ENCODE measurements at regions not wholly inside any gene's neighbourhood (a gene's known extent, or its start where the extent isn't known, plus 50 kb on each side); places are given as distances from the start of the nearest gene placed in this dataset.
"Not testable (repeated sequence)": the region's sequence is repeated elsewhere in the genome, so short reads cannot be mapped to it uniquely, and the experiment has no call there.

GRCh38 chr14:49089107-49089506, 497.1 kb downstream of the RPS29 start:
- H3K79me2 ChIP-seq (ENCODE audit: insufficient read depth, low read length), result no peaks in the 10 kb centered on the region
- no TSS peak for BruUV-seq (replicated peaks)
- intact Hi-C loops (cut with micrococcal nuclease), result no loop called here
- no peaks in the 10 kb centered on the region; the same call in 1 of the 2 replicates for H4K20me1 ChIP-seq (ENCODE audit: insufficient read depth)
- no peaks in the 10 kb centered on the region for H3K9me3 ChIP-seq (ENCODE audit: control insufficient read depth in 1 of 2, insufficient read depth in 1 of 2, low read depth in 1 of 2, low read length in 2 of 2)
- H3K4me3 ChIP-seq (replicated peaks in 1 of 2; ENCODE audit: low read depth in 1 of 2, low read length in 2 of 2), result no peak overlapping the region
- H3K4me2 ChIP-seq (ENCODE audit: low read length), result no peak overlapping the region
- ATAC-seq (no peak), DNase-seq (ENCODE audit: low read depth, low spot score) (no peak)
- H3K27me3 ChIP-seq (ENCODE audit: insufficient read depth, low read length), result no peaks in the 10 kb centered on the region
- ChIA-PET CTCF (no interaction called here), POLR2A (no interaction called here), RAD21 (ENCODE audit: low non-redundant PET in 1 of 2, low total read pairs in 2 of 2, uncharacterized antibody in 2 of 2, unreplicated experiment in 2 of 2) (no interaction called here)
- H2AFZ ChIP-seq (ENCODE audit: low read depth, low read length, poor library complexity, severe bottlenecking), result no peak overlapping the region
- H3K36me3 ChIP-seq (ENCODE audit: control insufficient read depth in 1 of 2, insufficient read depth in 2 of 2, low read length in 2 of 2), result no peaks in the 10 kb centered on the region
- H3K9ac ChIP-seq (ENCODE audit: low read length), result no peak overlapping the region
- no peaks in the 10 kb centered on the region for H3K9me2 ChIP-seq (ENCODE audit: insufficient read depth)
- no peak overlapping the region for H3K27ac ChIP-seq (ENCODE audit: low read depth, low read length)
- TF ChIP-seq SP1 (IDR thresholded peaks at IDR 0.05; ENCODE audit: low read depth), result no peak
- no peak for TF ChIP-seq CEBPB (IDR thresholded peaks at IDR 0.05; ENCODE audit: low read depth)
- TF ChIP-seq ELF1 (IDR thresholded peaks at IDR 0.05; ENCODE audit: borderline replicate concordance, low read depth), result no peak
- no peak for TF ChIP-seq ZNF274 (IDR thresholded peaks at IDR 0.05; ENCODE audit: low read depth, low read length)
- no peak for TF ChIP-seq EZH2phosphoT487 (IDR thresholded peaks at IDR 0.05; ENCODE audit: borderline replicate concordance)
- no peak for TF ChIP-seq FOSL1 (IDR thresholded peaks at IDR 0.05; ENCODE audit: low read depth)
- TF ChIP-seq TCF7L2 (IDR thresholded peaks at IDR 0.05; ENCODE audit: borderline replicate concordance, extremely low read depth, insufficient read depth, insufficient read length), result no peak
- TF ChIP-seq JUND (IDR thresholded peaks at IDR 0.05), result no peak
- TF ChIP-seq SIN3A (IDR thresholded peaks at IDR 0.05; ENCODE audit: low read depth), result no peak
- TF ChIP-seq ZFX (IDR thresholded peaks at IDR 0.05), result no peak
- no peak for TF ChIP-seq SRF (IDR thresholded peaks at IDR 0.05; ENCODE audit: low read depth)
- no peak for TF ChIP-seq POLR2AphosphoS5 (IDR thresholded peaks at IDR 0.05; ENCODE audit: low read depth, low read length)
- TF ChIP-seq CBX3 (IDR thresholded peaks at IDR 0.05; ENCODE audit: low read depth), result no peak
- H3K4me1 ChIP-seq (ENCODE audit: control insufficient read depth in 1 of 2, insufficient read depth in 2 of 2, low read length in 2 of 2), result no peaks in the 10 kb centered on the region

GRCh38 chr14:49073292-49073691, 512.9 kb downstream of the RPS29 start:
- H2AFZ ChIP-seq (ENCODE audit: low read depth, low read length, poor library complexity, severe bottlenecking); H3K4me1 ChIP-seq (ENCODE audit: control insufficient read depth in 1 of 2, insufficient read depth in 2 of 2, low read length in 2 of 2); RAD21 ChIA-PET (ENCODE audit: low non-redundant PET in 1 of 2, low total read pairs in 2 of 2, uncharacterized antibody in 2 of 2, unreplicated experiment in 2 of 2); H3K4me2 ChIP-seq (ENCODE audit: low read length); H3K9me3 ChIP-seq (ENCODE audit: control insufficient read depth in 1 of 2, insufficient read depth in 1 of 2, low read depth in 1 of 2, low read length in 2 of 2); BruUV-seq (replicated peaks); POLR2A ChIA-PET; H3K9ac ChIP-seq (ENCODE audit: low read length); CTCF ChIA-PET; H3K27me3 ChIP-seq (ENCODE audit: insufficient read depth, low read length); H3K27ac ChIP-seq (ENCODE audit: low read depth, low read length); DNase-seq (ENCODE audit: low read depth, low spot score); H3K4me3 ChIP-seq (replicated peaks in 1 of 2; ENCODE audit: low read depth in 1 of 2, low read length in 2 of 2); H3K79me2 ChIP-seq (ENCODE audit: insufficient read depth, low read length); H4K20me1 ChIP-seq (ENCODE audit: insufficient read depth); intact Hi-C loops (cut with micrococcal nuclease); H3K36me3 ChIP-seq (ENCODE audit: control insufficient read depth in 1 of 2, insufficient read depth in 2 of 2, low read length in 2 of 2); H3K9me2 ChIP-seq (ENCODE audit: insufficient read depth); ATAC-seq: not testable (repeated sequence)
- TF ChIP-seq REST (IDR thresholded peaks at IDR 0.05; ENCODE audit: low read depth), result peak; percentile 29
